Hematopoietic multipotent progenitor cell treated with erythropoietin and hydrocortisone succinate and interleukin-3 and kit ligand, for 15 days (in vitro differentiated cells): ENCODE measurements at regions not wholly inside any gene's neighbourhood (a gene's known extent, or its start where the extent isn't known, plus 50 kb on each side); places are given as distances from the start of the nearest gene placed in this dataset.

Experiments
- DNase-seq: peaks from one replicate; pipeline ENCODE4 v3.0.0-alpha.2; 2015; ENCODE audit warnings: low spot score

DNA sequence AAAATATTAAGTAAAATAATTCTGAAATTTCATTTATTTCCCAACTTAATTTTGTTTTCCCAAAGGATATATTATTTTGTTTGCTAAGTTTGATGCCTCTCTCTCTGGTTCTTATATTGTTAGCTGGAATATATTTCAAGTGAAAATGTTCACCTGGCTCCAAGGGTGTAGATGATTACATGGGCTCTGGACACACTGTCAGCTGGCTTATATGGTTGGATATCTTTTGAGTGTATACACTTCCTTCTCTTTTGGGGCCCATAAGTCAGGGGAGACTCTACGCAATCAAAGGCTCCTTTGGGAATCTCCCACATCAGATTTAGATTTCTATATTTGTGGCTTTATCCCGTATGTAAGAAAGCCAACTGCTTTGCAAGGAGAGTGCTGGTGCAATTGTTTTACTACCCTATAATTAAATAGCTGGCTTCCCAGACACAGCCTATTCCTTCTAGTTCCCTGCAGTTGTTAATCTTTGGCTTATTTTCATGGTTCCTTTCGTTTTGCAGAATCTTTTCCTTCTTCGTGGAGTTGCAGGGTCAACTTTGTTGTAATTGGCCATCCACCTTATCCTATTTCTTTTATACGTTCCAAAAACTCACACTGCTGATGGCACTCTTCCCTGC is 225.7 kb downstream of the DPH6 start:
- no peak for DNase-seq

GRCh38 chr15:35319354-35319753 is 226.6 kb downstream of the DPH6 start:
- DNase-seq = no peak

DNA sequence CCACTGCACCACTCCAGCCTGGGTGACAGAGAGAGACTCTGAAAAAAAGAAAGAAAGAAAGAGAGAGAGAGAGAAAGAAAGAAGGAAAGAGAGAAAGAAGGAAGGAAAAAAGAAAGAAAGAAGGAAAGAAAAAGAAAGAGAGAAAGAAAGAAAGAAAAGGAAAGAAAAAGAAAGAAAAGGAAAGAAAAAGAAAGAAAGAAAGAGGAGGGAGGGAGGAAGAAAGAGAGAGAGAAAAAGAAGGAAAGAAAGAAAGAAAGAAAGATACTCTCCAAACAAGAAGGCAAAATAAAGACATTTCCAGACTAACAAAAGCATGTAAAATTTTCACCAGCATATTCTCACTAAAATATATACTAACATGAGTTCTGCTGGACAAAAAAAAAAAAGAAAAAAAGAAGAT is 228.7 kb downstream of the DPH6 start:
- DNase-seq = no peak

DNA sequence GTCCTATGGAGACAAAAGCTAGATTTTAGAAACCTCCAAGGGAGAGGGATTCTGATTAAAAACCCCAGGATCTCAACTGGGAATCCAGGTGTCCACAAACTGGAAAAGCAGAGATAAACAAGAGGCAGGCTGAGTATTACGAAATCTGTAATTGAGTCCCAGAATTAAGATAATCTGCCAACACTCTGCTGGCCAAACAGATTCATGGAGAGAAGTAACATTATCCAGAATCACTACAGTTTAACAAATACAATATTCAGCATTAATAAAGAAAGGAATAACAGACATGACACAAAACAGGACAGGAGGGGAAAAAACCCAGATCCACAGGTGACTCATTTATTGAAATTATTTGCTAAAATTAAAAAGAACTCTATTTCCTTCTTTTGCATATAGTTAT is 227.2 kb upstream of the NANOGP8 start:
- DNase-seq = no peak

GRCh38 chr15:35311615-35312014 is 226.5 kb upstream of the NANOGP8 start:
- no peak for DNase-seq

DNA sequence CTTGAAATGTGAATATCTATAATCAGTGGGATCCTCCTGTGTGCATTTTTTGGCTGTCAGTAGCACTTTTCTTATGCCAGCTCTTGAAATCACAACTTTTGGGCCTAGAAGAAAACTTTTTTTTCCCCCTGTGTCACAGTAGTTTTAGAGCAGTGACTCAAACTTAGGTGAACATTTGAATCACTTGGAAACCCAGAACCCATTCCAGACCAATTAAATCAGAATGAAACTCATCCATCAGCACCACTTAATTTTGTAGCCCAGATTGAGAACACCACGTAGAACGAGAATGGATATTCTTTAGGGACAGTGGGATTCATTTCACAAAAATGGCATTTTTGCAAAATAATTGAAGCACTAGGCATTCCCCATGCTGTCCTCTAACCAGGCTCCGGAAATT is 224.8 kb upstream of the NANOGP8 start:
- DNase-seq = no peak

GRCh38 chr15:35308802-35309201 is 223.7 kb upstream of the NANOGP8 start:
- DNase-seq = no peak

- no peak for DNase-seq
Observed at GRCh38 chr15:35307676-35308075, 222.6 kb upstream of the NANOGP8 start.

- DNase-seq = no peak
Observed at GRCh38 chr15:35307026-35307425, 221.9 kb upstream of the NANOGP8 start.

DNA sequence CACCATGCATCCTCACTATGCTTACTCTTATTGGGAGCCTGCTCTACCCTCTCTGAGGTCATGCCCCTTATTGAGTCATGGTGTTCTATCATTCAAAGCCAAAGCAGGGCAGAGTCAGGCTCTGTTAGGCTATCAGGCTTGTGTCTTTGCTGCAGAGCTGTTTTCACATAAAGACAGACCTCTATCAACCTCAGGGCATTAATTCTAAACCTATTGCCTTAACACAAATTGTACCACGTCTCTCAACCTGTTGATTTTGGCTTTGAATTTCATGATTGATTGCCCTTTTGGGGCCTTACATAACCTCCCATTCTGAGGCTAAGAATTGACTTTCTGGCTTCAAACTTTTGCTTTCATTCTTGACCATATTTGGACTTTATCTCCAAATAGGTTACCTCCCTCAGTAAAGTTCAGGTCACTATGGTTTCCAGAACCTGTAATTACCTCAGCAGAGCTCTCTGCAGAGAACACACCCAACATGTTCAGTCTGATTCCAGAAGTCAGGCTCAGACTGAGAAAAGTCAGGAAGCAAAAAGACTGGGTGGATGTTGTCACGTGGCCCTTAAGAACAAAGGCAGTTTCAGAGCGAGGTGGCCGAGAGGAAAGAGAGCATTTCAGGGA is 221.4 kb upstream of the NANOGP8 start:
- DNase-seq = no peak

DNA sequence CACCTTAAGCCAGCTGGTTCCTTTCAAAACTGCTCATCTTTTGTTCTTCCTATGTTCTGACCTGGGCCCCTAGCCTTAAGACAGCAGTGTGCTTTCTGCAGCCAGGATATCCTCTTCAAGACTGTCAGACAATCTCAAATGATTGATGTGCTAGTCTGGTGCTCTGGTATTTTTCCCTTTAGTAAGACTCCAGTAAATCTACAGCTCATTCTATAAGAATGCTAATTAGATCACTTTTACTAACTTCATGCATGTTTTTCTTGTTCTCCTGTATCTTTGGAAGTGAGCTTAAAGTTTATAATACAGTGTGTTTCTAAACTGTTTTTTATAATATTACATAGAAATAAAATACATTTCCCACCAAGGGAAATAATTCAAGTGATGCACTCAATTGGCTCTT is 220.9 kb upstream of the NANOGP8 start:
- DNase-seq = no peak

DNA sequence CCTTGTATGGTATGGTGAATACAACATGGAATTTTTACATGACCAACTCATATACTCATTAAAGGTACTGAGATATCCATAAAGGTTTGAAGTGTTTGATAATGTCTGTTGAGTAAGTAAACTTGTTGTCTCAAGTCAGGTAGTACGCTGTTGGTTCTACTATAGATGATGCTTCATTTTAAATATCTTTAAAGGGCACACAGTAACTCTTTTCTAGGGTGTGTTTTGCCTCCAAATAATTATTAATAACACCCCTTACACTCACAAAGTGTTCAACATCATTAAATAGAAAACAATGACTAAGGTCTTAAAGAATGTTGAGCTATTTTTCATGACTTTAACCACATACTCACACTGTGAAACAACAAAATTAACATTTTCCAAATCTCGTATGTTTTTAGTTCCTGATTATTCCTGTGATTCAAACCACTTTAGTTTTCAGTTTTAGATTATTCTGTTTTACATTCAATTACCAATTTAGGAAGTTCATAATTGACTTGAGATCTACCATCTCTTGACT is 220.0 kb upstream of the NANOGP8 start:
- no peak for DNase-seq

- no peak for DNase-seq
Observed at GRCh38 chr15:35304389-35304788, 219.3 kb upstream of the NANOGP8 start.

DNA sequence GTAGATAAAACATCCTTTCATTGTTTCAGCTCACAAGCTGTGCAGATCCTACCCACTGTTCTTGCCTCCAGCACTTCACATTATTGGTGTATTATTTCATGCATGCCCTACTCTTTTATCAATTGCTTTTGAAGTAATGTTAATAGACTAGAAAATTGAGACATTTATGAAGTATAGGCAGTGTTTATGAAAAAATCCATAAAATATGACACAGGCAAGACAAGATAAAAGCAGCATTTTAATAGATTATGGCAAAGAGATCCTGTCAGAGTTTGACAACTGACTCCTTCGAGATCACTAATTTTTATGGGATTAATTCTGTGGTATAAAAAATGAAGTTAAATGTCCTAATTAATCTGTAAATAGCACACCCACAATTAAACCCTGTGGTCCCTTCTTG is 217.2 kb upstream of the NANOGP8 start:
- no peak for DNase-seq

- no peak for DNase-seq
Observed at GRCh38 chr15:35301088-35301487, 216.0 kb upstream of the NANOGP8 start.

DNA sequence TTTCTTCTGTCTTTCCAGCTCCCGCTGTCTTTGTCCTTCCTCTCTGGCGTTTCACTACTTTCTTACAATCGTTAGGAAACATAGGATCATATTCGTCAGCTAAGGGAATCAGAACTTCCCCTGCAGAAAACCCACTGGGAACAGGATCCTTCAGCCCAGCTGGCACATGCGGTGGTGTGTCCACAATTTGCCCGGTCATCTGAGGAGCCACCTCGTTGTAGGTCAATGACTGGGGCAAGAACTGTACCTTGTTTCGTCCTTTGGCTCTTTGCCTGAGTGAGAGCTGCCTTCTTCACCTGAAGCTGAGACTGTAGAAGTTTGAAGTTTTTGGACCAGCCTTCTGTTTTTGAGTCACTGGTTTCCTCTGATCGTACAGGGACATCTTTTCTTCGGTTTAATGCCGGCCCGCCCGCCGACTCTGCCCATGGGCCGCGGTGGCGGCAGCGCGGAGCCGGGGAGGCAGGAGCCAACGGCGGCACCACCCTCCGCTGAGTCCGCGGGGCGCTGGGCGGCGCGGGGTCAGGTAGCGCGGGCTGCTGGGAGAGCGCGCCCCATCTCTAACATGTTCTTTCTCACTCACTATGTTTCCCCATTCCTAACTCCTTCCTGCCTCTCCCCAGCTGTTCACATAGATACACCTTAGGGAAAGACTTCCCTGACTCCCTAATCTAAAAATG is 214.1 kb upstream of the NANOGP8 start:
- no peak for DNase-seq

- DNase-seq = no peak
Observed at GRCh38 chr15:35298509-35298908, 213.4 kb upstream of the NANOGP8 start.

DNA sequence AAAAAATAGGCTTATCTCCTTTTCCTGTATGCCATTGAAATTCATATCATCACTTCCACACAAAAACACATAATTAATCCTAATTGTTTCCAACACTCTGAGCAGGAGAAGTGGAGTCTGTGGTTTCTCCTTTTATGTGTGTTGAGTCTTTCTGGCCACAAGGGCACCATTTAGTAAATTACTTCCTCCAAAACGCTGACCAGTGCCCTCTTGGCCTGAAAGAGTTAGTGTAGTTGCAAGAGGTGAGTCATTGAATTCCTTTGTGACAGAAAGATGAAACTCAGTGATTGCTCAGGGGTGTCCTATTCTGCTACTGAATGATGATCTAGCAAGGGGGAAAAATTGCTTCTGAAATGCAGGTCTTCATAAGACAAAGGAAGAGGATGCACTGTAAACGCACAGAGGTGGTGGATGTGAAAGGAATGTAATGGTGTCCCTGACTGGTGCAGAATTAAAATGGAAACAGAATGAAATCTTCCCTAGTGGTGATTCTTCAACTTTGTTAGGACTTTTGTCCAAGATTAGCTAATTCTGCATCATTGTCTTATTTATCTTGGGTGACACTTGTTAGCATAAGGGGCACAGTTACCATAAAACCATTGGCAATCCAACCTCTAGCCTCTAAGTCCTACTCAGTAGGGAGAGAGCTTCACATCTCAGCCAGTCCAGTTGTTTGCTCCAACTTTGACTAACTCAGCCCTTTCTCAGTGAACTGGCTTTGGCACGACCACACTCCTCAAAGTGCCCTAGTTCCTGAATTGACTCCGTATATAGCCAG is 208.4 kb upstream of the NANOGP8 start:
- DNase-seq = no peak

DNA sequence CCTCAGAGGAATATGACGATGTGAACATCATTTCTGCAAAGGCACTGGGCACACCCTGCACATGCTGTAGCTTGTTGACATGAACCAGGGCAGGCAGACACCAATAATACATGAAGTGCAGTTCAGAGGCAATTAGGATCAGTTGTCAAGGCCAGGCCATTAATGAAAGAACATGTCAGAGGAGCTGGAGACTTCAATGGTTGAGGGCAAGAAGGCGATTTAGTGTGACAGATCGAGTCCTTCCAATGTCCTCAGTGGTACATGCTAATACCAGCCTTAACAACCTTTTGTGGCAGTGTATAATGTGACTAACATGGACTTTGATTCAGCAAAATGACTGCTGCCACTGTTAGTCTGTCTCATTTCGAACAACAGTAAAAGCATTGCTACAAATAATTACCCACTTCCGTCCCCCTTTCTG is 205.2 kb upstream of the NANOGP8 start:
- DNase-seq = no peak

- DNase-seq = peak; percentile 10
Observed at GRCh38 chr15:35289024-35289617, 204.0 kb upstream of the NANOGP8 start.

GRCh38 chr15:35288580-35288979 is 203.5 kb upstream of the NANOGP8 start:
- DNase-seq = no peak

- no peak for DNase-seq
Observed at GRCh38 chr15:35286721-35287120, 201.6 kb upstream of the NANOGP8 start.
